Mucosa of descending colon (tissue), 3 donors: ENCODE measurements at regions not wholly inside any gene's neighbourhood (a gene's known extent, or its start where the extent isn't known, plus 50 kb on each side); places are given as distances from the start of the nearest gene placed in this dataset.

Source experiments
- ATAC-seq: fragments of 200-7000 bp; cut with Tn5 transposase; one replicate; pipeline ENCODE4 v1.9.1; 2020; ENCODE audit warnings: mild to moderate bottlenecking, moderate library complexity
- DNase-seq, 3 donors: peaks; one replicate each; pipeline ENCODE4 v3.0.0-alpha.2; 2020
- H3K36me3 ChIP-seq: fragments of 200-600 bp; one replicate; pipeline ENCODE4 v1.8.0; 2021; ENCODE audit warnings: low read depth, mild to moderate bottlenecking
- H3K4me1 ChIP-seq: fragments of 200-600 bp; one replicate; pipeline ENCODE4 v1.8.0; 2021; ENCODE audit warnings: low read depth, mild to moderate bottlenecking
- H3K4me3 ChIP-seq: fragments of 200-600 bp; one replicate; pipeline ENCODE4 v1.8.0; 2021; ENCODE audit warnings: mild to moderate bottlenecking
- H3K9me3 ChIP-seq: fragments of 200-600 bp; one replicate; pipeline ENCODE4 v1.8.0; 2021; ENCODE audit warnings: mild to moderate bottlenecking
- CTCF ChIP-seq: fragments of 200-600 bp; IDR thresholded peaks from one replicate; pipeline ENCODE4 v1.8.0; 2022; ENCODE audit warnings: antibody characterized with exemption, mild to moderate bottlenecking
- intact Hi-C, 2 donors: fragments of 100-400 bp; cut with DNase I in 1 of 2; cut with micrococcal nuclease in 1 of 2; formaldehyde crosslinking; loops; one replicate each; pipeline versions ENCODE4 v1.11.0 to v1.11.1; 2022; cut with DNase I, micrococcal nuclease
- donor health status: DM: no; HTN: no; CAD: no; lungs with moderate emphysema.
- donor health status: DM: no; HTN: no; CAD: no.
- donor health status: DM: no; HTN: yes; CAD: no.

GRCh38 chr4:14449308-14449707, 553.0 kb upstream of the CPEB2 start:
- DNase-seq = no peak
- Histone ChIP-seq H3K4me1 (no peaks in the 10 kb centered on the region), H3K36me3 (no peaks in the 10 kb centered on the region), H3K4me3 (no peak overlapping the region), H3K9me3 (no peaks in the 10 kb centered on the region)
- intact Hi-C loops = no loop called here
- TF ChIP-seq CTCF = no peak
- ATAC-seq = no peak

DNA sequence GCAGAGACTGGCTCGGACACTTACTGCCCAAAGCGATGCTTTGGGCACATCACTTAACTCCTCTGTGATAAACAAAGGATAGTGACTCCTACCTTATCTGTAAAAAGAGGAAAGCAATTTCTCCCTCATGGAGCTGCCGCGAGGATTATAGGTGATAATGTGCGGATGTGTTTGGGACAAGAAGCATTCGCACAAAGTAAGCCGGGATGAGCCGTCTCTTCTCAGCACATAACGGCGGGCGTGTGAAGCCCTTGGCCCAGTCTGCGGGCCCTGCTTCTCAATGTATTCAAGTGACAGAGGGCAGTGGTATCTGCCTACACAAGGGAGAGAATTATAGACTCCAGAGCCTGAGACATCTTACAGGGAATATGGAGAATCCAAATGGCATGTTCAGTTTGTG, 550.3 kb upstream of the CPEB2 start:
- no peak for TF ChIP-seq CTCF
- ATAC-seq (no peak), DNase-seq (no peak)
- Histone ChIP-seq H3K9me3 (no peaks in the 10 kb centered on the region), H3K4me1 (no peaks in the 10 kb centered on the region), H3K36me3 (no peaks in the 10 kb centered on the region), H3K4me3 (no peak overlapping the region)
- intact Hi-C loops = no loop called here

- ATAC-seq = no peak
- TF ChIP-seq CTCF = no peak
- DNase-seq = no peak
- Histone ChIP-seq H3K4me3 (no peak overlapping the region), H3K36me3 (no peaks in the 10 kb centered on the region), H3K9me3 (no peaks in the 10 kb centered on the region), H3K4me1 (no peaks in the 10 kb centered on the region)
- intact Hi-C loops = no loop called here
Observed at GRCh38 chr4:14452764-14453163, 549.5 kb upstream of the CPEB2 start.

DNA sequence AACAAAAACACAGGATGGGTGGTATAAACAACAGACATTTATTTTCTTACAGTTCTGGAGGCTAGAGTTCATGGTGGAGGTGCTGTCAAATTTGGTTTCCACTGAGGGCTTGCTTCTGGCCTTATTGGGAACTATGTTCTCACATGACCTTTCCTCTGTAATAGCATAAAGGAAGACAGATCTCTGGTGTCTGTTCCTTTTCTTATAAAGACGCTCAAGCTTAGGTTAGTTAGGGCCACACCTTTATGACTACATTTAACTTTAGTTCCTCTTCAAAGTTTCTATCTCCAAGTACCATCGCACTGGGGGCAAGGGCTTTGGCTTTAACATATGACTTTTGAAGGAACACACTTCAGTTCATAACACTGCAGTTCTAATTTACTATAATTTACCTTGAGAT, 543.8 kb upstream of the CPEB2 start:
- no peak overlapping the region for H3K4me3 ChIP-seq
- H3K9me3 ChIP-seq = no peaks in the 10 kb centered on the region
- ATAC-seq (no peak), DNase-seq (no peak)
- H3K4me1 ChIP-seq = no peaks in the 10 kb centered on the region
- intact Hi-C loops = no loop called here
- H3K36me3 ChIP-seq = no peaks in the 10 kb centered on the region
- TF ChIP-seq CTCF = no peak

DNA sequence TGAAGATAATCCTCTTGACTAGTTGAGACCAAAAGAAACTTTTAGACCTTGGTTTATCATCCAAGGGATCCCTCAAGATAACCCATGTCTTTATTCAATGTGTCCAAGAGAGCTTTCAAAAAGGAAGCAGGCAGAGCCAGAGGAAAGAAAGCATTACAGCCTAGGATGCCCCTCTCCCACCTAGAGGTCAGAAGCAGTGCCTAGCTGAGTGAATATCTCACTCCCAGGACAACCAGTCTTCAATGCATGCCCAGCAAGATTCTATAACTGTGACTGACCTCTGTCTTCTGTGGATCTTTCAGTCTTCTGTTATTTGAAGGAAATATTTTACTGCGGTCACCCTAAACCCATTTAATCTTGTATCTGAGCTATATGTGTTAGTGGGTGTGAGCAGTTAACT, 537.2 kb upstream of the CPEB2 start:
- intact Hi-C loops = no loop called here
- Histone ChIP-seq H3K4me3 (no peak overlapping the region), H3K36me3 (no peaks in the 10 kb centered on the region), H3K4me1 (no peaks in the 10 kb centered on the region), H3K9me3 (no peaks in the 10 kb centered on the region)
- ATAC-seq (no peak), DNase-seq (no peak)
- TF ChIP-seq CTCF = no peak

GRCh38 chr4:14465507-14465906, 536.8 kb upstream of the CPEB2 start:
- DNase-seq = no peak
- H3K9me3 ChIP-seq = no peaks in the 10 kb centered on the region
- intact Hi-C loops = no loop called here
- no peak for TF ChIP-seq CTCF
- H3K36me3 ChIP-seq = no peaks in the 10 kb centered on the region
- ATAC-seq = no peak
- H3K4me3 ChIP-seq = no peak overlapping the region
- no peaks in the 10 kb centered on the region for H3K4me1 ChIP-seq
